VCaP (cell line): ENCODE measurements at regions not wholly inside any gene's neighbourhood (a gene's known extent, or its start where the extent isn't known, plus 50 kb on each side); places are given as distances from the start of the nearest gene placed in this dataset.

ENCODE experiments used
- H3K27ac ChIP-seq: fragments of 450-650 bp; 2 replicates; pipeline ENCODE4 v1.5.1; 2017
- CTCF ChIP-seq: fragments of 450-650 bp; conservative IDR thresholded peaks from 2 replicates; pipeline ENCODE4 v1.5.1; 2017; ENCODE audit warnings: mild to moderate bottlenecking, moderate library complexity

DNA sequence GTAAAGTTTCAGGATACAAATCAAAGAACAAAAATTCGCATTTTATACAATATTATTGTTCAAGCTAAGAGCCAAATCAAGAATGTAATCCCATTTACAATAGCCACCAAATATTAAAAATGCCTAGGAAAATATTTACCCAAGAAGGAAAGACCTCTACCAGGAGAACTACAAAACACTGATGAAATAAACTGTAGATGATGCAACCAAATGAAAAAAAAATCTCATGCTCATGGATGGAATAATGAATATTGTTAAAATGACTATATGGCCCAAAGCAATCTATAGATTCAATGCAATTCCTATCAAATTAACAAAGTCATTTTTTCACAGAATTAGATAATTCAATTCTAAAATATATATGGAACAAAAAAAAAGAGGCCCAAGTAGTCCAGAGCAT is 708.8 kb upstream of the MAN1A1 start:
- no peak overlapping the region for H3K27ac ChIP-seq
- TF ChIP-seq CTCF: no peak

- no peak for TF ChIP-seq CTCF
- no peak overlapping the region for H3K27ac ChIP-seq
Measured at GRCh38 chr6:120056085-120056484, 706.5 kb upstream of the MAN1A1 start.

- no peak for TF ChIP-seq CTCF
- no peak overlapping the region for H3K27ac ChIP-seq
Measured at GRCh38 chr6:120055071-120055470, 705.5 kb upstream of the MAN1A1 start.

GRCh38 chr6:120039664-120040063 is 690.1 kb upstream of the MAN1A1 start:
- TF ChIP-seq CTCF: no peak
- H3K27ac ChIP-seq: no peak overlapping the region

- no peak overlapping the region for H3K27ac ChIP-seq
- no peak for TF ChIP-seq CTCF
Measured at GRCh38 chr6:120031837-120032236, 682.3 kb upstream of the MAN1A1 start.

- no peak overlapping the region for H3K27ac ChIP-seq
- no peak for TF ChIP-seq CTCF
Measured at GRCh38 chr6:120026791-120027190, 677.2 kb upstream of the MAN1A1 start.

DNA sequence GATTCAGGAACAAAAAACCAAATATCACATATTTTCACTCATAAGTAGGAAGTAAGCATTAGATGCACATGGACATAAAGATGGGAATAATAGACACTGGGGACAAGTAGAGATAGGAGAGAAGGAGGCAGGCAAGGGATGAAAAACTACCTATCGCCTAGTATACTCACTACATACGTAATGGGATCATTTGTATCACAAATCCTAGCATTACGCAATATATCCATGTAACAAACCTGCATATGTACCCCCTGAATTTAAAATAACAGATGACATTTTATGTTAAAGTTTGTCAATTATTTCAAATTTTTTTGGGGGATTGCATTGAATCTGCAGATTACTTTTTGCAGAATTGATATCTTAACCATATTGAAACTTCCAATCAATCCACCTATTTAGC is 660.5 kb upstream of the MAN1A1 start:
- H3K27ac ChIP-seq: no peak overlapping the region
- TF ChIP-seq CTCF: no peak
